HepG2 (cell line): ENCODE measurements at regions not wholly inside any gene's neighbourhood (a gene's known extent, or its start where the extent isn't known, plus 50 kb on each side); places are given as distances from the start of the nearest gene placed in this dataset.

Experiments used
- EP300 ChIP-seq, 3 experiments: sonication (generic) in 1 of 3; formaldehyde crosslinking in 1 of 3; IDR thresholded peaks; 2 replicates each; pipeline versions ENCODE4 v1.5.1 to v1.6.1; 2011 to 2020; ENCODE audit warnings: low read depth in 2 of 3, low read length in 2 of 3, borderline replicate concordance in 1 of 3, improper control_type of control experiment in 1 of 3, mild to moderate bottlenecking in 1 of 3, missing genetic modification reagents in 1 of 3, moderate library complexity in 1 of 3
- NCOR1 ChIP-seq: fragments of 200-600 bp; sonication (generic); IDR thresholded peaks from 2 replicates; pipeline ENCODE4 v1.7.0; 2017; ENCODE audit warnings: antibody characterized with exemption, low read length, borderline replicate concordance
- TF ChIP-seq, protein P1 (sequence below): sonication (generic); formaldehyde crosslinking; conservative IDR thresholded peaks from 2 replicates; pipeline ENCODE4 v1.8.0; 2022; ENCODE audit warnings: low read depth, missing genetic modification reagents
- TF ChIP-seq, protein P2 (sequence below): sonication (generic); formaldehyde crosslinking; IDR thresholded peaks from 2 replicates; pipeline ENCODE4 v1.9.0; 2021; ENCODE audit warnings: missing genetic modification reagents, borderline replicate concordance
- TF ChIP-seq, protein P3 (sequence below): sonication (generic); formaldehyde crosslinking; IDR thresholded peaks from 2 replicates; pipeline ENCODE4 v1.5.0; 2020; ENCODE audit warnings: mild to moderate bottlenecking, missing genetic modification reagents, moderate library complexity
- TF ChIP-seq, protein P4 (sequence below): sonication (generic); formaldehyde crosslinking; IDR thresholded peaks from 2 replicates; pipeline ENCODE4 v1.5.0; 2020; ENCODE audit warnings: missing genetic modification reagents

DNA sequence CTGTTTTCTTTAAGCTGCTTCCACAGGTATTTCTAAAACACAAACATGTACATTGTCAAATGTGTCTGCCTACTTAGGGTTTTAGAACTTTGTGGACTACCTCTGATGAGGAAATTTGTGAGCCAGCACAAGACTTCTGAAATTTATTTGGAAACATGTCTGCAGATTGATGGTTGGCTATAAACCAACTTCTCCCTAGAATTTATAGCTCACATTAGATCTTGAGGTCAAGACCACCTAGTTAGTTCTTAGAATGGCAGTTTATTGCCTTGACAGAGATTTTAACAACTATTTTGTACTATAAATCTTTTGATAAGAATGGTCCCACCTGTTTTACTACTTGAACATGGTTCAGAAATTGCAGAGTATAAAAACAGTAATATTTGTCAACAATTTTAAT lies 72.7 kb upstream of the AADAT start:
- TF ChIP-seq, protein P1, sequence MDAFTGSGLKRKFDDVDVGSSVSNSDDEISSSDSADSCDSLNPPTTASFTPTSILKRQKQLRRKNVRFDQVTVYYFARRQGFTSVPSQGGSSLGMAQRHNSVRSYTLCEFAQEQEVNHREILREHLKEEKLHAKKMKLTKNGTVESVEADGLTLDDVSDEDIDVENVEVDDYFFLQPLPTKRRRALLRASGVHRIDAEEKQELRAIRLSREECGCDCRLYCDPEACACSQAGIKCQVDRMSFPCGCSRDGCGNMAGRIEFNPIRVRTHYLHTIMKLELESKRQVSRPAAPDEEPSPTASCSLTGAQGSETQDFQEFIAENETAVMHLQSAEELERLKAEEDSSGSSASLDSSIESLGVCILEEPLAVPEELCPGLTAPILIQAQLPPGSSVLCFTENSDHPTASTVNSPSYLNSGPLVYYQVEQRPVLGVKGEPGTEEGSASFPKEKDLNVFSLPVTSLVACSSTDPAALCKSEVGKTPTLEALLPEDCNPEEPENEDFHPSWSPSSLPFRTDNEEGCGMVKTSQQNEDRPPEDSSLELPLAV: no peak
- TF ChIP-seq EP300 (IDR thresholded peaks at IDR 0.05; ENCODE audit: low read depth in 2 of 2, low read length in 2 of 2) (no peak), EP300 (CRISPR knock-in tag; IDR thresholded peaks at IDR 0.05; ENCODE audit: borderline replicate concordance) (no peak), NCOR1 (no peak)
- TF ChIP-seq, protein P2, sequence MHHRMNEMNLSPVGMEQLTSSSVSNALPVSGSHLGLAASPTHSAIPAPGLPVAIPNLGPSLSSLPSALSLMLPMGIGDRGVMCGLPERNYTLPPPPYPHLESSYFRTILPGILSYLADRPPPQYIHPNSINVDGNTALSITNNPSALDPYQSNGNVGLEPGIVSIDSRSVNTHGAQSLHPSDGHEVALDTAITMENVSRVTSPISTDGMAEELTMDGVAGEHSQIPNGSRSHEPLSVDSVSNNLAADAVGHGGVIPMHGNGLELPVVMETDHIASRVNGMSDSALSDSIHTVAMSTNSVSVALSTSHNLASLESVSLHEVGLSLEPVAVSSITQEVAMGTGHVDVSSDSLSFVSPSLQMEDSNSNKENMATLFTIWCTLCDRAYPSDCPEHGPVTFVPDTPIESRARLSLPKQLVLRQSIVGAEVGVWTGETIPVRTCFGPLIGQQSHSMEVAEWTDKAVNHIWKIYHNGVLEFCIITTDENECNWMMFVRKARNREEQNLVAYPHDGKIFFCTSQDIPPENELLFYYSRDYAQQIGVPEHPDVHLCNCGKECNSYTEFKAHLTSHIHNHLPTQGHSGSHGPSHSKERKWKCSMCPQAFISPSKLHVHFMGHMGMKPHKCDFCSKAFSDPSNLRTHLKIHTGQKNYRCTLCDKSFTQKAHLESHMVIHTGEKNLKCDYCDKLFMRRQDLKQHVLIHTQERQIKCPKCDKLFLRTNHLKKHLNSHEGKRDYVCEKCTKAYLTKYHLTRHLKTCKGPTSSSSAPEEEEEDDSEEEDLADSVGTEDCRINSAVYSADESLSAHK (CRISPR knock-in tag): no peak
- TF ChIP-seq, protein P3, sequence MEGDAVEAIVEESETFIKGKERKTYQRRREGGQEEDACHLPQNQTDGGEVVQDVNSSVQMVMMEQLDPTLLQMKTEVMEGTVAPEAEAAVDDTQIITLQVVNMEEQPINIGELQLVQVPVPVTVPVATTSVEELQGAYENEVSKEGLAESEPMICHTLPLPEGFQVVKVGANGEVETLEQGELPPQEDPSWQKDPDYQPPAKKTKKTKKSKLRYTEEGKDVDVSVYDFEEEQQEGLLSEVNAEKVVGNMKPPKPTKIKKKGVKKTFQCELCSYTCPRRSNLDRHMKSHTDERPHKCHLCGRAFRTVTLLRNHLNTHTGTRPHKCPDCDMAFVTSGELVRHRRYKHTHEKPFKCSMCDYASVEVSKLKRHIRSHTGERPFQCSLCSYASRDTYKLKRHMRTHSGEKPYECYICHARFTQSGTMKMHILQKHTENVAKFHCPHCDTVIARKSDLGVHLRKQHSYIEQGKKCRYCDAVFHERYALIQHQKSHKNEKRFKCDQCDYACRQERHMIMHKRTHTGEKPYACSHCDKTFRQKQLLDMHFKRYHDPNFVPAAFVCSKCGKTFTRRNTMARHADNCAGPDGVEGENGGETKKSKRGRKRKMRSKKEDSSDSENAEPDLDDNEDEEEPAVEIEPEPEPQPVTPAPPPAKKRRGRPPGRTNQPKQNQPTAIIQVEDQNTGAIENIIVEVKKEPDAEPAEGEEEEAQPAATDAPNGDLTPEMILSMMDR: no peak
- TF ChIP-seq, protein P4, sequence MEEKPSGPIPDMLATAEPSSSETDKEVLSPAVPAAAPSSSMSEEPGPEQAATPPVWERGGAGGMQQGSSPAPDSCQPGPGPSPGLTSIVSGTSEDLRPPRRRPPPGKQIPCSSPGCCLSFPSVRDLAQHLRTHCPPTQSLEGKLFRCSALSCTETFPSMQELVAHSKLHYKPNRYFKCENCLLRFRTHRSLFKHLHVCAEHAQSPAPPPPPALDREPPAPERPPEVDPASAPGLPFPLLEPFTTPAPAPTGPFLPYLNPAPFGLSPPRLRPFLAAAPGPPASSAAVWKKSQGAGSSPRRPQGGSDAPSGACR (CRISPR knock-in tag): no peak
